ENCODE measurements at regions not wholly inside any gene's neighbourhood (a gene's known extent, or its start where the extent isn't known, plus 50 kb on each side); places are given as distances from the start of the nearest gene placed in this dataset.

- TF ChIP-seq SUZ12 (IDR thresholded peaks at IDR 0.05; ENCODE audit: extremely low read depth, insufficient read depth, insufficient read length) (no peak), YY1 (IDR thresholded peaks at IDR 0.05; ENCODE audit: insufficient read depth, insufficient read length) (no peak), ZNF274 (IDR thresholded peaks at IDR 0.05; ENCODE audit: low read depth, low read length) (no peak)
Measured at GRCh38 chr17:33389504-33390135, 96.5 kb upstream of the ASIC2 start.
